ENCODE measurements at regions not wholly inside any gene's neighbourhood (a gene's known extent, or its start where the extent isn't known, plus 50 kb on each side); places are given as distances from the start of the nearest gene placed in this dataset.

DNA sequence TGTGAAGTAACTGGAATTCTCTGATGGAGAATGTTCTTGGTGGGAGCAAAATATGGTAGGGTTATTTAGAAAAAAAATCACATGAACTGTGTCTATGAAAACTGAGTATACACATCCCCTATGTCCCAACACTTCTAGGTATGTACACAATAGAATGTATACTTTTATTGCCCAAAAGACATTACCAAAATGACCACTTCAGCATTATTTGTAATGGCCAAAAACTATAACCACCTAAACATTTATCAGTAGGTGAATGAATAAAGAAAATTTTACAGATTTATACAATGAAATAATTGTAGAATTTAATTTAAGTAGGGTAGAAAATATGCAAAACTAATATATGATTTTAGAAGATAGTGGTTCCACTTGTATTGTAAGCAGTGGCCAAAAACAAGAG lies 462.8 kb downstream of the KCNJ3 start (continued):
- TF ChIP-seq CHD7 (IDR thresholded peaks at IDR 0.05; ENCODE audit: insufficient replicate concordance, low read length): no peak

Measured in H1 (cell line).